Heart left ventricle (tissue), 16 donors: ENCODE measurements at regions not wholly inside any gene's neighbourhood (a gene's known extent, or its start where the extent isn't known, plus 50 kb on each side); places are given as distances from the start of the nearest gene placed in this dataset.

Experiments
- ATAC-seq, 4 donors: fragments of 200-7000 bp; cut with Tn5 transposase; one replicate each; pipeline ENCODE4 v1.9.1; 2020 to 2022; ENCODE audit warnings: moderate library complexity in 4 of 4, mild to moderate bottlenecking in 3 of 4, moderate number of reproducible peaks in 1 of 4
- DNase-seq, 5 donors: peaks; one replicate each; pipeline ENCODE4 v3.0.0-alpha.2; 2020
- H3K27ac ChIP-seq, 12 donors: fragments of 200-600 bp; sonication (generic) in 4 of 12; one replicate each; pipeline versions ENCODE4 v1.5.0 to v1.8.0; 2016 to 2022; ENCODE audit warnings: mild to moderate bottlenecking in 2 of 12
- H3K27me3 ChIP-seq, 9 donors: fragments of 200-600 bp; sonication (generic) in 2 of 9; one replicate each; pipeline versions ENCODE4 v1.5.1 to v1.8.0; 2016 to 2022; ENCODE audit warnings: mild to moderate bottlenecking in 3 of 9
- H3K36me3 ChIP-seq, 9 donors: fragments of 200-600 bp; sonication (generic) in 2 of 9; one replicate each; pipeline versions ENCODE4 v1.5.0 to v1.8.0; 2018 to 2022; ENCODE audit warnings: mild to moderate bottlenecking in 2 of 9
- H3K4me1 ChIP-seq, 12 donors: fragments of 200-600 bp; sonication (generic) in 4 of 12; one replicate each; pipeline versions ENCODE4 v1.5.0 to v1.8.0; 2016 to 2022; ENCODE audit warnings: mild to moderate bottlenecking in 3 of 12
- H3K4me3 ChIP-seq, 12 donors: fragments of 200-600 bp; sonication (generic) in 4 of 12; one replicate each; pipeline versions ENCODE4 v1.5.0 to v1.8.0; 2017 to 2022; ENCODE audit warnings: mild to moderate bottlenecking in 9 of 12, moderate library complexity in 4 of 12
- H3K9me3 ChIP-seq, 12 donors: fragments of 200-600 bp; sonication (generic) in 4 of 12; one replicate each; pipeline versions ENCODE4 v1.5.0 to v1.8.0; 2016 to 2022; ENCODE audit warnings: mild to moderate bottlenecking in 1 of 12
- POLR2A ChIP-seq, 2 donors: fragments of 450-650 bp; IDR thresholded peaks; one replicate each; pipeline ENCODE4 v1.6.1; 2017; ENCODE audit warnings: antibody characterized with exemption in 2 of 2, mild to moderate bottlenecking in 2 of 2, moderate library complexity in 2 of 2
- WGBS, 4 donors: extraction: QIAGEN DNeasy Blood & Tissue Kit in 2 of 4; methylation state at CpG; one replicate each; pipeline versions ENCODE4 v1.1.5 to v1.1.7; 2013 to 2018; 5-methylcytosine and 5-hydroxymethylcytosine counted together
- intact Hi-C, 10 donors: fragments of 100-400 bp; cut with DNase I; formaldehyde crosslinking; loops; one replicate each; pipeline versions ENCODE4 v1.11.1 to v1.14.2; 2022
- TF ChIP-seq, protein P1 (sequence below), 12 donors: fragments of 200-600 bp; sonication (generic) in 4 of 12; IDR thresholded peaks; one replicate each; pipeline versions ENCODE4 v1.5.0 to v1.8.0; 2018 to 2022; ENCODE audit warnings: antibody characterized with exemption in 12 of 12, mild to moderate bottlenecking in 5 of 12
- donor health status: ischemic (EF 13 %, LVEDD 7.1; RV severe dilation, severe dysfunction).
- donor health status: healthy with polysubstance abuse.
- donor health status: DM: no; HTN: yes; CAD: no.
- donor health status: DM: no; HTN: no; CAD: no.
- donor health status: ischemic (EF 25% LVEDD 6.9; RV normal size, moderate dysfunction).
- donor health status: ischemic (EF 25% LVEDD 5.7; RV mildly dilated, moderate dysfunction).
- donor health status: healthy.
- donor health status: DM: yes; HTN: yes; CAD: no.
- donor health status: ischemic (EF 35%, LVEDD 5.7; RV mildly dilated, moderate dysfunction).
- donor health status: nonischemic (EF 11% LVEDD 7.7; RV severe dilation, severe dysfunction).
- donor health status: DM: yes; HTN: yes; CAD: no.
- donor health status: PGD.
- donor health status: ischemic (EF 29% LVEDD 5.4; RV normal size, mild dysfunction).
- donor health status: nonischemic (EF 23%, LVEDD 6.1; RV moderate dilation, normal function).

GRCh38 chr6:6471276-6471675 lies 117.2 kb upstream of the LY86 start:
- H3K4me3 ChIP-seq, result no peak overlapping the region
- no peaks in the 10 kb centered on the region for H3K27me3 ChIP-seq
- H3K4me1 ChIP-seq, result no peaks in the 10 kb centered on the region
- H3K36me3 ChIP-seq, result no peaks in the 10 kb centered on the region
- peaks cover 0 to 22% (median 5%) of the 10 kb centered on the region in 12 donors for H3K9me3 ChIP-seq
- TF ChIP-seq POLR2A (IDR thresholded peaks at IDR 0.05), result no peak
- TF ChIP-seq, protein P1, sequence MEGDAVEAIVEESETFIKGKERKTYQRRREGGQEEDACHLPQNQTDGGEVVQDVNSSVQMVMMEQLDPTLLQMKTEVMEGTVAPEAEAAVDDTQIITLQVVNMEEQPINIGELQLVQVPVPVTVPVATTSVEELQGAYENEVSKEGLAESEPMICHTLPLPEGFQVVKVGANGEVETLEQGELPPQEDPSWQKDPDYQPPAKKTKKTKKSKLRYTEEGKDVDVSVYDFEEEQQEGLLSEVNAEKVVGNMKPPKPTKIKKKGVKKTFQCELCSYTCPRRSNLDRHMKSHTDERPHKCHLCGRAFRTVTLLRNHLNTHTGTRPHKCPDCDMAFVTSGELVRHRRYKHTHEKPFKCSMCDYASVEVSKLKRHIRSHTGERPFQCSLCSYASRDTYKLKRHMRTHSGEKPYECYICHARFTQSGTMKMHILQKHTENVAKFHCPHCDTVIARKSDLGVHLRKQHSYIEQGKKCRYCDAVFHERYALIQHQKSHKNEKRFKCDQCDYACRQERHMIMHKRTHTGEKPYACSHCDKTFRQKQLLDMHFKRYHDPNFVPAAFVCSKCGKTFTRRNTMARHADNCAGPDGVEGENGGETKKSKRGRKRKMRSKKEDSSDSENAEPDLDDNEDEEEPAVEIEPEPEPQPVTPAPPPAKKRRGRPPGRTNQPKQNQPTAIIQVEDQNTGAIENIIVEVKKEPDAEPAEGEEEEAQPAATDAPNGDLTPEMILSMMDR (IDR thresholded peaks at IDR 0.05), result no peak
- no peak overlapping the region for H3K27ac ChIP-seq
- DNase-seq (no peak), ATAC-seq (no peak)
- WGBS, 4 donors, result 84 to 96% (median 93%) methylated on average over 3 of the region's 3 CpGs
- intact Hi-C loops, result no loop called here

DNA sequence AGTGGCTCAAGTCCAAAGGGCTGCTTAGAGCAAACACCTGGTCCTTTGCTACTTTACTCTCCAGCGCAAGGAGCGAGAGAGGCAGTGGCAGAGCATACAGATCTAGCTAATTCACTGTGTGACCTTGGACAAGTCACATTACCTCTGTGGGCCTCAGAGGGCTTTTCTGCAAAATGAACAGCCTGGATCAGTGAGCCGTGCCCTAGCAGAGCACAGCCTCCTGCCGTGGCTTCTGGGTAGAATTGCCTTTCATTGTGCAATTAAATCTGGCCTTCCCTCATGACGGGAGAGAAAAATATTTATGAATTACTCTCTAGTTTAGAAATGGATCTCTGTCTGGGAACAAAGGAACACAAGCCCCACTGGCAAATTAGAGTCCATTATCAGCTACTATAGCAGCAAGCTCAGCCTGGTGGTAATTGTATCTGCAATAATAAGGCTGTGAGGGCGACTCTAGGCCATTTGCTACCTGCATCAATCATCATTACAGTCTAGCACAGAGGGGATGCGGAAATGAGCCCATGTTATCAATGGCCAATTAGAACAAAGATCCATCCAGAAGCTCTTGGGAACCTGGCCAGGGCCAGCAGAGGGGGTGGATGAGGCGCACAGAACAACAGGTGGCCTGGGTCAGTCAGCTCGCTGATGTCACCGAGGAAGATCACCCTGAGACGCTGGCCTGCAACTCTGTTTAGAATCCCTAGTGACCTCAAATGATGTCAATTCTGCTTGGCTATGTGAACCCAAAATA lies 114.2 kb upstream of the LY86 start:
- H3K36me3 ChIP-seq, result no peaks in the 10 kb centered on the region
- 80 to 88% (median 86%) methylated on average over 10 to 11 of the region's 11 CpGs for WGBS, 4 donors
- H3K9me3 ChIP-seq, result peaks cover 0 to 19% (median 5%) of the 10 kb centered on the region in 12 donors
- no peak for ATAC-seq
- no peak overlapping the region for H3K27ac ChIP-seq
- no peak overlapping the region for H3K4me3 ChIP-seq
- intact Hi-C loops, result no loop called here
- peak in 1 of 5 donors; percentile 35 for DNase-seq
- TF ChIP-seq POLR2A (IDR thresholded peaks at IDR 0.05), result no peak
- TF ChIP-seq, protein P1 (IDR thresholded peaks at IDR 0.05), result no peak
- H3K27me3 ChIP-seq, result no peaks in the 10 kb centered on the region
- H3K4me1 ChIP-seq, result no peaks in the 10 kb centered on the region

DNA sequence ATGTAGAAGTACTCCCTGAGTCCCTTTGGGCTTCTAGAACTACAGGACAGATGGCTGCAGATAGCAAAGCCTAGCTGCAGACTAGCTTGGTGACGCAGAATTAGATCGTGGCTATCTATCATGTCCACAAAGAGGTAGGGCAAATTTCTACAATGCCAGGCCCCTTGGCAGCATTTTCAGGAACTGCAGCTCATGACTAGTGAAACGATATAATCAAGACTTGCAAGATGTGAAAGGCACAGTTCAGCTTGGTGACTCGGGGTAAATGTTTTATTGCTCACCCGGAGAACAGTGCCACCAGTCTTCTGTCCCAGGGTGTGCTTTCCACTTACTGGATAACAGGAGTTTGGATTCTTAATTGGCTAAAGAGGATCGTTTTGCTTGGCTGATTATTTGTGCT lies 108.7 kb upstream of the LY86 start:
- Histone ChIP-seq H3K9me3 (peaks cover 0 to 4% (median 0%) of the 10 kb centered on the region in 12 donors), H3K27ac (no peak overlapping the region), H3K36me3 (no peaks in the 10 kb centered on the region), H3K4me3 (no peak overlapping the region), H3K27me3 (peaks cover 0 to 11% (median 0%) of the 10 kb centered on the region in 9 donors), H3K4me1 (no peaks in the 10 kb centered on the region)
- ATAC-seq (peak in 3 of 4 donors; percentile 48 to 51 (median 50)), DNase-seq (no peak)
- no peak for TF ChIP-seq POLR2A (IDR thresholded peaks at IDR 0.05)
- TF ChIP-seq, protein P1 (IDR thresholded peaks at IDR 0.05), result peak in 6 of 12 donors; percentile 12 to 42 (median 30)
- 44 to 79% (median 59%) methylated on average over 6 of the region's 6 CpGs for WGBS, 4 donors
- intact Hi-C loops, result no loop called here

- Histone ChIP-seq H3K27me3 (peaks cover 0 to 11% (median 0%) of the 10 kb centered on the region in 9 donors), H3K36me3 (no peaks in the 10 kb centered on the region), H3K27ac (no peak overlapping the region), H3K9me3 (peaks cover 0 to 4% (median 0%) of the 10 kb centered on the region in 12 donors), H3K4me3 (no peak overlapping the region), H3K4me1 (no peaks in the 10 kb centered on the region)
- DNase-seq (no peak), ATAC-seq (no peak)
- WGBS, 4 donors, result 92 to 94% (median 93%) methylated on average over 5 of the region's 5 CpGs
- TF ChIP-seq, protein P1 (IDR thresholded peaks at IDR 0.05), result no peak
- intact Hi-C loops, result no loop called here
Observed at GRCh38 chr6:6482256-6482655, 106.3 kb upstream of the LY86 start.
